ENCODE measurements at regions not wholly inside any gene's neighbourhood (a gene's known extent, or its start where the extent isn't known, plus 50 kb on each side); places are given as distances from the start of the nearest gene placed in this dataset.

DNA sequence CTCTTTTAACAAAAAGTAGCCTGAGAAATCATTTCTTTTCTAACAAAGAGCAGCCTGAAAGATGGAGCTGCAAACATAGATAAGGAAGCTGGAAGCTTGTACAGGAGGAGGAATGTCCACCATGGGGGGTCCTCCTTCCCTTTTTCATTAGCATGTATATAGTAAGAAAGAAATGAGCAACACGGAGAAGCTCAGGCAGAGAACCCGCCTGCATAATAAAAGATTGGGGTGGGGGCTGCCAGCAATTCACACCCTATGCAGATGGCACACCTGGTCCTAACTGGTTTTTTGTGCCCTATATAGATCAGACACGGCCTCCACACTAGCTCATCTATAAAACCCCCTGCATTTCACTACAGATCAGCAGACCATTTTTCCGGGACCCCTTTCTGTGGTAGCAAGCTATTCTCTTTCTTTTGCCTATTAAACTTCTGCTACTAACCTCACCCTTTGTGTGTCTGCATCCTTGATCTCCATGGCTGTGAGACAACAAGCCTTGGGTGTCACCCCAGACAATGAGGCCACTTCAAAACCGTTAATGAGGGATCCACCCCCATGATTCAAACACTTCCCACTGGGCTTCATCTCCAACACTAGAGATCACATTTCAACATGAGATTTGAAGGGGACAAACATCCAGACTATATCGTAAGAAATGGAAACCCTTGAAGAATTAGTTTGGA is 167.5 kb upstream of the FREM2 start:
- DNase-seq (ENCODE audit: low read depth) = no peak

DNA sequence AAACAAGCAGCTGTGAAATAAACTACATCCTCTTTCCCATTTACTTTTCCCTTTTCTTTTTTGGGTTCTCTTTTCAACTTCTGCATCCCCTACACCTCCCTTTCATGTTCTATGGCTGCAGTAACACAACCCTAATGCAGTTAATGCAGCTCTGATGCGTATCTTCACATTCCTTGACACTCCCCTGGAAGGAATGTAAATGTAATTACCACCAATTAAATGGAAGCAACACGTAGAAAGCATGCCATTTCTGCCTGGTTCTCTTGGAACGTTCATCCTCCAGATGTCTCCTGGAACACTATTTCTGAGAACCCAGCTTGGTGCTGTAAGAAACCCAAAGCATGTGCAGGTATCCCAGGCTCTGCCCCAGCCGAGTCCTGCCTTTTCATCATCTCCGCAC is 166.8 kb upstream of the FREM2 start:
- no peak for DNase-seq (ENCODE audit: low read depth)

DNA sequence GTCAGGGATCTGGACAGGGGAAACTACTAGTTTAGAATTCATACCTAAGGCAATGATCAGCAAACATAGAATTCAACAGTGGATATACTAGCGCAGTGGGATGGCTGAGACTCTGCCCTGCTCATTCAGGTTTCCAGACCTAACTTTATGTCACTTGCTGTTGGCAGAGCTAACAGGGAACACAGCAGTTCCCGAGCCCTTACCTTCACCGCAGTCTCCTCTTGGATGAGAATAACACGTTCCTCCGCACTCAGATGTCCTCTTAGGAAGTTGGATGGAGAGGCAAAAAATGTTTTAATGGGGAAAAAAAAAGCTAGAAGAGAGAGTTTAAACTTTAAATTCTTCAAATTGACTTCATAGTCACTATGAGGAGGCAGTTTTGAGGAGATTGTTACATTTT is 159.7 kb upstream of the FREM2 start:
- DNase-seq (ENCODE audit: low read depth) = no peak

DNA sequence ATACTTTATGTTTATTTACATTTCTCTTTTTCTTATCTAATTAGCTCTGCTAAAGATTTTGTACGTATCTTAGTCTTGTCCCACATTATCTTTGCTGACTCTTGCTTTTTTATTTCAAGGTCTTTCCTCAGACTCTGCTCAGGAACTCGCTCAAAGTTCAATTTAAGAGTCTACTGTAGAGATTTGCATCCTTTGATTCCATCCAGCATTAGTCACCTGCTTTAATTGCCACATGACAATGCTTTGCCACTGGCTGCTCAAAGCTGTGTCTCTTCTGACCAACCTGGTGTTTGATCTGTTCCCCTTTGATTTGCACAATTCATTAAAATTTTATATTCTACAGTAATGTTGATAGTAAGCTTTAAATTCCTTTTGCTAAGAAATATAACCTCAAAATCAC is 157.9 kb upstream of the FREM2 start:
- no peak for DNase-seq (ENCODE audit: low read depth)

DNA sequence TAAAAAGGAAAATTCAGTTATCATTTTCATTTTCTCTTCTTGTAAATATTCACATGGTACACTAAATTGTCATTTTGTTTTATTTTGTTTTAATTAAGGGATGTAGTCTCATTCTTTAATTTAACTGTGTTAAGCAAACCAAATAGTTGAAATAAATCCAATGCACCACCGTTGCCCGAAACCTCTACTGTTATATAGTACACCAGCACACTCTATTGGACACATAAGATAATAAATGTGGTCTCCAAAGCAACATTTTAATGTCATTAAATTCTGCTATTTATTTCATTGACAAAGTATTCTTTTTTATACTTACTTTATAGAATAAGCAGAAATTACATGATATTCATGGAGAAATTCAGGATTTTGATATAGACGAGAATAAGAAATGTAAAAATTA is 156.4 kb upstream of the FREM2 start:
- peak; percentile 21 for DNase-seq (ENCODE audit: low read depth)

DNA sequence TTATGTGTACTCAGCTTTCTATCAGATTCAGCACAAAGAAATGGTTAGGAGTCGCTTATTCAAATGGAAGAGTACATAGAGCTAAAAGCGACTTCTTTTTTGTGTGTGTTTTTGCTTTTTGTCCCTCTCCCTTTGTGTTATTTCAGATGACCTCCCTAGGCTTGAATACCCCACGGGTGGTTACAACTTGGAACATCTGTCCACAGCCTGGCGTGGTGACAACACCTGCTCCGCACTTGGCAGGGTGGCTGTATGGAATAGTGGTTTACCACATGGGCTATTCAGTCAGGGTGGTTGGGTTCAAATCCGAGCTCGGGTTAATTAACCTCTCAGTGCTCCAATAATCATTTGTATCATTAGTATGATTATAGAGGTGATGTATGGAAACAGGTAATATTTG is 151.6 kb upstream of the FREM2 start:
- DNase-seq (ENCODE audit: low read depth) = no peak

DNA sequence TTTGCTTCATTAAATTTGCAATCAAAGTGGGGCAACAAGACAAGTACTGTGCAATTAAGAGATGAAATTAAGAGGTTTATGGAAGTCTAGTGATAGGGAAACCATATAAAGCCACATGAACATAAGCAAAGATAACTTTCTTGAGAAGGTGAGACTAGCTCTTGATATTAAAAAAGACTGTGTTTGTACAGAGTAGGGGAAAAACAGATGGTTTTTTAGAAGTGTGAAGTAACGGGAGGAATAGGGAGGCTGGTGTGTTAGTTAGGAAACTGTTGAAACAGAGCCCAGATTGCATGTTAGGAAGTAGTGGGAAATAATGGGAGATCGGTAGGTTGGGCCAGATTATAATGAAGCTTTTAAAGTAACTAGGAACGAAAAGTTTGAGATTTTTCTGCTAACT is 149.8 kb upstream of the FREM2 start:
- no peak for DNase-seq (ENCODE audit: low read depth)

DNA sequence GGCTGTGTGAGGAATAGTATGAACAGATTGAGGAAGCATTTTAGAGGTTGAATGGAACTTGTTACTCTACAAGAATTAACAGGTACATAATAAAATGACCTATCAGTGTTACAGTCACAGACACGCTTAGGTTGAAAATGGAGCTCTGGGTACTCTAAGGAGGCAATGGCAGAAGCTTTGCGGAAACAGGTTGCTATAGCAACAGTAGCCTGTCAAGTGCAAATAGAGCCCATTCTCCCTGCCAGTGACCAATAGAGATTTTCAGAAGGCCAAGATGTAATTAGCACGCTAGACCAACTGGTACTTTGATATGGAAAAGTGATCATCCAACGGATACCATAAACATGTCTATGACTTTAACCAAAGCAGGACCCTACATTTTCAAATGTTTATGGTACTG is 148.5 kb upstream of the FREM2 start:
- no peak for DNase-seq (ENCODE audit: low read depth)

DNA sequence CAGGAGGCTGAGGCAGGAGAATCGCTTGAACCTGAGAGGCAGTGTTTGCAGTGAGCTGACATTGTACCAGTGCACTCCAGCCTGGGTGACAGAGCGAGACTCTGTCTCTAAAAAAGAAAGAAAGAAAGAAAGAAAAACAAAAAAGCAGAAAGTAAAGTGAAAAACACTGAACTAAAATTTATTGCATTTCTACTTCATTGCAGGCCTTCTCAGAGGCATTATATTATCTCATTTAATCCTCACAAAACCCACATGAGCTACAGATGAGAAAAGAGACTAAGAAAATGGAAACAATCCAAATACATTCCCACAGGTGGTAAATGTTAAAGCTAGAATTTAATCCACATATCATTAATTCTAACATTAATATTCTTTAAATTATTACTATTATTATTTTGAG is 147.2 kb upstream of the FREM2 start:
- DNase-seq (ENCODE audit: low read depth) = no peak

DNA sequence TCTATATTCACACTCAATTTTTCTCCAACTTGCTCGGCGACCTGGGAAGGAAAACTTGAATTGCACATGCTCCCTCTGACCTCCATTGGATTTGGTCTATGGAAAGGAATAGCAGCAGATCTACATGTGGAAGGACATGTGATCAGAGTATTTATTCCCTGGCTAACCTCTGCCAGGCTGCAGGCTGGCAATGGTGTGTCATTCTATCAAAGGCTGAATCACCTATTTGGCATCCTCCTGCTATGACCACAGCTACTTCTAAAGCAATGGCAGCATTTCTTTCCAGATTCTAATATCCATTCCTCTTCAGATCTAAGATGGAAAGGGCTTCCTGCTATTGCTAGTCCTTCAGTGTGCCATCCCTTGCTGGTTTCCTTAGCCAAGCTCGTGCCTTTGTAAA is 144.3 kb upstream of the FREM2 start:
- no peak for DNase-seq (ENCODE audit: low read depth)

DNA sequence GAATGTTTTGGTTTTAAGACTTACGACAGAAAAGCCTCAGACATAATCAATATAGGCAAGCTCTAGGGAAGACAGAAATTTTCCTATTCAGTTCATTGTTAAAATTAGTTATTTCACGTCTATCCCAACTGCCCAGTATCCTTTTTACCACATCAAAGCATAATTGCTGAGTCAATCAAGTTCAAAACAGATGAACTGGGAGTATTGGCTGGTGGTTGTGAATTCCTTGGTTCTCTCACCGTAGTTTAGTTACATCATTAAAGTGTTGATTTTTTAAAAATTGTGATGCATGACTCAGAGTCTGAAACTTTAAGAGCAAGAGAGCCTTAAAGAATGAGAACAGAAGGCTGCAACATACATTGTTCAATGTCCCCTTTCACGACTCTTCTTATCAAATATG is 143.3 kb upstream of the FREM2 start:
- DNase-seq (ENCODE audit: low read depth) = no peak

DNA sequence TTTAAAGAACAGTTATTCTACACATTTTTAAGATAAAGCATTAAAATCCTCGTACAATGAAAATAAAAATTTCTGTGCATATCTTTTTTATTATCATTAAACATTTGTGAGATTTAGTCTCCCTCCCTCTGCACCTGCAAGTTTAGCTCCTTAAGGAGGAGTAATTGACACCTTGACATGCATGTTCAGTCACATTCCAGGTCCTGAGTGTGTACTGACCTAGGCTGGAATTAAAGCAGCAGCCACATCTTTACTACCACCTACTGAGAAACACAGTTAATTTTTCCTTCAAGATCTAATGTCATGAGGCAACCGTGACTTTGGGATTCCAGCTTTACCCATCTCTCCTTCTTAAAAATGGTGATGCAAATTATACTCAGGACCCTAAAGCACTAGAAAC is 123.1 kb upstream of the FREM2 start:
- DNase-seq (ENCODE audit: low read depth) = no peak

DNA sequence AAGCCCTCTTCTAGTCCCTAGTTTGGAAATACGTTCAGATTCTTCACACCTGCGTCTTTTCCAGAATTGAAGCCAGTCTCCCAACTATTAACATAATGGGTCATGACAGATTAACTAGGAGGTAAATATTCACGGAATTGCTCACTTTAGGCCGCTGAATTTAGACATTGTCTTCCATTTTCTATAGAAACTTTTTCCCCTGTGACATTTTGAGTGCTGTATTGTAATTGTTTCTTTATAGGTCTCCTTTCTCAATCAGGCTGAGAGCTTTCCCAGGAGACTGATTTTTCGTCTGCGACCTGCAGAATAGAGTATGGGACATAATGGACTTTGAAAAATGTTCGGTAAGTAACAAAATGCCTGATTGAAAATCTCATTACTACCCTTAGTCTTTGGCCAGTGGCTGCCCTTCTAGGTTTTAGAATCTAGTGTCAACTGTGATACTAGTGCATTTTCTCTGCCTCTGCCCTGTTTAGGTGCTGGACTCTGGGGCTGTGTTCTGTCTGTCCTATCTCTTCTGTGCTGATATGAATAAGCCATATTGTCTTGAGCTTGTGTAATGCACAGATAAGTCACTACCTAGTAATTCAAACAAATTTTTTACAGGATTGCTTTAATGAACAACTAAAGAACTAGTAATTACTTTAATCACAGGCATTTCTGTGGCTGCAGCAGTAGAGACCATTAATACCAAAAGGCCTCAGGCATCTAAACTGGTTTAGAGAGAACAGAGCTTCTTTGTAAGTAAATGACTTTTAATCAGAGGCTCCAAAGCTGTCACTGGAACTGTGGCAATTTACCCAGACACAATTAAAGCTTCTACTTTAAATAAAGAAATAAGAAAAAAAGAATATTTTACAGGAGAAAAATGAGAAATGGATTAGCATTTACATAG is 122.4 kb upstream of the FREM2 start:
- DNase-seq (ENCODE audit: low read depth) = no peak

DNA sequence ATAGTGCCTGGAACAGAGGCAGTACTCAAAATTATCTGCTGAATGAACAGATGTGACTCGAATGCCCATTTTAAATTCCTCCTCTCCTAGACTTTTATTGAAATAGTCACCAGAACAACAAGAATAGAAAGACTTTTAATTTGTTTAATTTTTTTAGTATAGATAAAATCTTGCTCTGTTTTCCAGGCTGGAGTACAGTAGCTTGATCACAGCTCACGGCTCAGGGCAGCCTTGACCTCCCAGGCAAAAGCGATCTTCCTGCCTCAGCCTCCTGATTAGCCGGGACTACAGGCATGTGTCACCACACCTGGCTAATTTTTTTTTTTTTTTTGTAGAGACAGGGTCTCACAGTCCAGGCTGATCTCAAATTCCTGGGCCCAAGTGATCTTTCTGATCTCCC is 120.9 kb upstream of the FREM2 start:
- DNase-seq (ENCODE audit: low read depth) = no peak

DNA sequence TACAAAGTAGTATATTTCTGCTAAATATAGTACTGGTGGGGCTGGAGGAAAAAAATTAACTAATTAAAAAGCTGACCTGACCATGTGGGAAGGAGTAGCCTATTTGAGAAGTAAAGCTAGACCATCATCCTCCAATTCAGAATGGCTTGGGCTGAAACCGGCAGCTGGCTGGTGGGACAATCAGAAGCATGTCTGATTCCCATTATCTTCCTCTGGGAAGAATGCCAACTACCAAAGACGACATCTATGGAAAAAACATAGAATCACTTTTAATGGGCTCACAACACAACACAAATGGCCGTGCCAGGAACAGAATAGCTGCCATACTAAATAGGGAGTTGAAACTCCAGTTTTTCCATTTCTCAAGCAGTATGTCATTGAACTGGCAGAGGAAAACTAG is 120.4 kb upstream of the FREM2 start:
- DNase-seq (ENCODE audit: low read depth) = no peak

DNA sequence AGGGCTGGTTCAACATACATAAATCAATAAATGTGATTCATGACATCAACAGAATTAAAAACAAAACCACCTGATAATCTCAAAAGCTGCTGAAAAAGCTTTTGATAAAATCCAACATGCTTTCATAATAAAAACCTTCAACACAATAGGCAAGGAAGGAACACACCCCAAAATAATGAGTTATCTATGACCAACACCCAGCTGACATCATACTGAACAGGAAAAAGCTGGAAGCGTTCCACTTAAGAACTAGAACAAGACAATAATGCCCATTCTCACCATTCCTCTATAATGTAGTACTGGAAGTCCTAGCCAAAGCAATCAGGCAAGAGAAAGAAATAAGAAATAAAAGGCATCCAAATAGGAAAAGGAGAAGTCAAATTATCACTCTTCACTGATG is 116.2 kb upstream of the FREM2 start:
- no peak for DNase-seq (ENCODE audit: low read depth)

DNA sequence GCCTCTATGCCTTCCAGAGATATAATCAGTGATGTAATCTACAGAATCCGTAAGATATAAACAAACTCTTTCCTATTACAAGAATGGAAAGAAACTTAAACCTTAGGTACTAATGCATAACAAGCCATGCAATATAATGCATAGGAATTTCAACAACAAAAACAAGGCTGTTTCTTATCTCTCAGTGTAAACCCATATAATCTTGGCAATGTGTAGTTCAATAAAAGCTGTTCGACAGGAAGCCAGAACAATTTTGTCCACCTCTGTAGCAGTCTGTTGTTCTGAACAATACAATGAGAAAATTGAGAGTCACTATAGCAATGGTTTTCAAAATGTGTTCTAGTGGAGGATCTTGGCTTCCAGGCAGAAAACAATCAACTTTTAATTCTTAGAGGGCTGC is 111.5 kb upstream of the FREM2 start:
- DNase-seq (ENCODE audit: low read depth) = no peak

DNA sequence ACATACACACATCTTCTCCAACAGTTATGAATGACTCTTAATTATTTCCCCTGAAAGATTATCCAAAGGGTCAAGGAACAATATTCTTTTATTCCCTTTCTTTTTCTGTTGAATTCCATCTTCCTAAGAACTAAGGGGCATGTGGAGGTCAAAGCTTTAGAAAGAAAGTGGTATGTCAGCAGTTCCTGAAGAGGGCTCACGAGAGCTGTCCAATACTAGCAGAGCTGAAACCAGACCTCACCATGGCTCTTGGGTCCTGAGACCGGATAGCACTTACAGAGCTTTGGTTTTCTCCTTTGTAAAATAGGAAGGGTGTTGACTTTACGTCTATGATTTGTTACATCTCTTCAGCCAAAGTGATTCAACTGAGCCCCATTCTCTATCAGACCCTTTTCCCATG is 109.8 kb upstream of the FREM2 start:
- no peak for DNase-seq (ENCODE audit: low read depth)

DNA sequence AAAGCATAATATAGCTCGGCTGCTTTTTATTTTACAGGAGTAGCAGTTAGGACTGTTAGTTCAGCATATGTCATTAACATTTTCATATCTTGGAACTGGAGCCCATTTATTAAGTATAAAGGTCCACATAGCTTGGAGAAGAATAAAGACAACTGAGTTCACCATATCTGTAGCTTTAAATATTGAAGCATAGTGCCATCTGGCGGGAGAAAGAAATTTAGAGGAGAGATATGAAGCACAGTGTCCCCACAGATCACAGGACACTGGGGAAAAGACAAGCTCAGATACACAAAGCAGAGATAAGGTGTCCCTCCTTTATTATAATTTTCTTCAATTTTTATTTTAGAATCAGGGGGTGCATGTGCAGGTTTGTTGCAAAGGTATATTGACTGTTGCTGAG is 104.7 kb upstream of the FREM2 start:
- no peak for DNase-seq (ENCODE audit: low read depth)

DNA sequence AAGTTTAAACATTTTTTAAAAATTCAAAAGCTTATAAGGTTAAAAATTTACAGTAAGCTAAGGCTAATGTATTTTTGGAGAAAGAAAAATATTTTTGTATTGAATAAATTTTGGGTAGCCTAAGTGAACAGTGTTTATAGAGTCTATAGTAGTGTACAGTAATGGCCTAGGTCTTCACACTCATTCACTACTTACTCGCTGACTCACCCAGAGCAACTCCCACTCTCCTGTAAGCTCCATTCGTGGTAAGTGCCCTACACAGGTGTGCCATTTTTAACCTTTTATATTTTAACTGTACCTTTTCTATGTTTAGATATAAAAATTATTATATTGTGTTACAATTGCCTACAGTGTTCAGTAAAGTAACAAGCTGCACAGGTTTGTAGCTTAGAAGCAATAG is 96.6 kb upstream of the FREM2 start:
- no peak for DNase-seq (ENCODE audit: low read depth)

DNA sequence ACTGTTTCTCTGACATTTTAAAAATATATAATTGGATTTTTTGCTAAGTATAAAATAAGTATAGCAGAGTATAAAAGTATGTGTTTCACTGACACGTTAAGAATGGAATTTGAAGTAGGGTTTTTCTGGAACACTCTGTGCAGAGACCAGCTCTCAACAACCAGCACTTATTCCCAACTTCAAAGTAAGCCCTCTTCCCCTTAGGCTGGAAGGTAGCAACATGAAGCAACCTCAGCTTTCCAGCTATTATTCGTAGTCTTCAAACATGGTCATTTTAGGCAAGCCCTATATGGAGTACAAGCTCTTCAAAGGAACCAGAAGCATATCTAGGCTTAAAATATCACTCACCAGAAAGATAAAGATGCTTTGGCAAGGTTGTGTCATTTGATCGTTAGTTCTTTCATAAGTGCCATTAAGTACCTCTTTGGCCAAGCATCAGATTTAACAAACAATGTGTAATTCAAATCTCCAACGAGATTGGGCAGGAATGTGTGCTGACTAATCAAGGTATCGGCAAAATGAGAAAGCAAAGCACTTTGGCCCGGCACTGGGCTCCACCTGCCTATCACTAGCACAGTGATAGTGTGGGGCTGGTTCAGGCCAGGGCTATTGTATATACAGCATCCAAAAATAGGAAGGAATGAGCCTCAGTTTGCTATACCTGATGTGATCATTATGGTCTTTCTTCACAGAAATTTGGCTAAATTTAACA is 95.9 kb upstream of the FREM2 start:
- no peak for DNase-seq (ENCODE audit: low read depth)

DNA sequence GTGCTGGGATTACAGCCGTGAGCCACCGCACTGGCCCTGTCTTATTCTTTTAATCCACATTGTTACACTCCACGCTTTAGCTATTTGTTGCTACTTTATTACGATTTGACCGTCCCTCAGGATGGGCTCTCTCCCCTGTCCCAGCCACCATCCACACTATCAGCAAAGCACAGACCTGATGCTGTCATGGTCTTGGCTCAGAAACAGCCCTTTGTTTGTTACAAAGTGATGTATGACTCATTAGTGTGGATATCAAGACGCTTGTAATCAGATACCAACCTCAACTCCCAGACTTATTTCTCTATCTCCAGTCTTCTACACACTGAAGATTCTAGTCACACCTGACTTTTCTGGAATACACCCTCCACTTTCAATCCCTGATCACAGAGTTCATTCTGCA is 84.6 kb upstream of the FREM2 start:
- no peak for DNase-seq (ENCODE audit: low read depth)

Data from fibroblast of the conjunctiva (primary cell).